ENCODE measurements at regions not wholly inside any gene's neighbourhood (a gene's known extent, or its start where the extent isn't known, plus 50 kb on each side); places are given as distances from the start of the nearest gene placed in this dataset.
"Not testable (repeated sequence)": the region's sequence is repeated elsewhere in the genome, so short reads cannot be mapped to it uniquely, and the experiment has no call there.

DNA sequence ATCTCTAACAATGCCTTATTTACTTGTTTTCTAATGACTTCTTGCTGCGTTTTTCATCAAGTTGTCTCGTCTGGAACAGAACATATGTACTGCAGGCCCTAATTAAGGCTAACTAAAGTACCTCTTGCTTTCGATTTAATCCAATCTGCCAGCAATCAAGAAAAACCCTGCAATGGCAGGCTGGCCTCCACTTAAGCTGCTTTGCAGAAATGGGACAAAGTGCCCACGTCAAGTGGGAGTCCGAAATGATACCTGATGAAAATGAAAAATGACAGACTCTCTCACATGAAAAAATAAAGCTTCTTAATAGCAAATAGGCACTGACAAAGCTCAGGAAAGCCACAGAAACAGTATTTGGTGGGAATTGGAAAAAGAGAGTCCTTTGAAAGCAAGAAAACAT, 1454.7 kb downstream of the FAM181B start:
- DNase-seq (ENCODE audit: low read depth): no peak

DNA sequence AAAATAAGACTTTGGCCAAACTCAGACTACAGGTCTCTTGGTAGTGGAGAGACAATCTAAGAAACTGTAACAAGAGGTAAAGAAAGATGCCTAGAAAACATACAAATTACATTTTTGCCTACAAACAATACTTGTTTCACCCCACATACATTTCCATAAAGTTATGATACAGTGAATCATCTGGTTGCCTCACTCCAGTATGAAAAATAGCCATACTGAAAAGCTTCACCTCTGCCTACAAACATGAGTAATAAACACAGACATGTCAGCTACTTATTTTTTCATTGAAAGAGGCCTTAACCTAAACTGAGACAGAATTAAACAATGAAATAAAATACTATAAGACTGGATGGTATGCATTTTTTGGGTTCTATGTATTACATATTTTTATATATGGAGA, 1463.0 kb downstream of the FAM181B start:
- DNase-seq (ENCODE audit: low read depth): no peak

GRCh38 chr11:81267246-81267645, 1466.4 kb downstream of the FAM181B start:
- DNase-seq (ENCODE audit: low read depth): no peak

DNA sequence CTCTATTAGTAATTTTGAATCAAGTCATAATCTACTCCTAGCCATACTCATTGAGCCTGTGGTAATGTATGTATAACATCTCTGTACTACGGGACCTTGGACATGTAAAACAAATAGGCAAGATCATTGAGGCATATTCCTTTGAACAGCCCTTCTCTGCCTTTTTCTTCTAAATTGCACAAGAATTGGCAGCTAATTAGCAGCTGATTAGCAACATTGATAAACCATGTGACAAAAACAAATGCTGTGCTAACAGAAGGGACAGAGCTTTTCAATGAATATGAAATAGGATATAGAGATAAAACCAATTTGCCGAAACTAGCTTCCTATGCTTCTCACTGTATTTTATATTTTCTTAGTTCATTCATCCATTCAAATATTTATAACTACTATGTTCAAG, 1474.2 kb downstream of the FAM181B start:
- DNase-seq (ENCODE audit: low read depth): no peak

- no peak for DNase-seq (ENCODE audit: low read depth)
Observed at GRCh38 chr11:81255895-81256294, 1477.8 kb downstream of the FAM181B start.

GRCh38 chr11:81253244-81253643, 1480.4 kb downstream of the FAM181B start:
- DNase-seq (ENCODE audit: low read depth): no peak

DNA sequence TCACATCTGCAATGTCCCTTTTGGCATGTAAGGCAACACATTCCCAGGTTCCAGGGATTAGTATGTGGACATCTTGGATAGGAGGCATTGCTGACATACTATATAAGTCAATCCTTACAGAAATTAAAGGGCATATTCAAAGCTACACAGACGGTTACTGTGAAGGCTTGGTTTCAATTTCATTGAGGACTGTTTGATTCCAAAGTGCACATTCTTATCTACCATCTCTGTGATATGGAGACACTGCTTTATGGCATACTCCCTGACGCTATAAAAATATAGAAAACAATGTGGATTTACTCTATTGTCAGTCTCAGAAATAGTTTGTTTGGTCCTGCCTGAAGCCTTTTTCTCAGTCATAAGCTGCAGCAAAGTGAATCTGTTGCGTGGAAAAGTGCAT, 1486.7 kb downstream of the FAM181B start:
- no peak for DNase-seq (ENCODE audit: low read depth)

DNA sequence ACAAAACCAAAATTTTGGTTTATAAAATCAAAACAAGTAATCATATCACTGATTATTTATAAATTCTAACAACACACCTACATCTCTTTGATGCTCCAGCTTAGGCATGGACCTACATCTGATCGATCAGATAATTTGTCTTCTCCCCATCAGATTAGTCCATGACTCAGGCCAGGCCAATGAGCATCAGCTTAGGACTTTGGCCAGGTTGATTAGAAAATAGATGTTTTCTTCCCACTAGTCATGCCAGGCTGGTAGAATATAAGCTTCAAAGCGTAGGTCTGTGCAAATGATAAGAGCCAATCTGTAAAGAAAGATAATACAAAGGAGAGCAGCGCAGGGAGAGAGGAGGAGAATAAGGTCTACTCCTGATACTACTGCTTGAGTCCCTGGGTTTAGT, 1487.9 kb downstream of the FAM181B start:
- DNase-seq (ENCODE audit: low read depth): no peak

GRCh38 chr11:81241672-81242275, 1491.9 kb downstream of the FAM181B start:
- DNase-seq (ENCODE audit: low read depth): no peak

DNA sequence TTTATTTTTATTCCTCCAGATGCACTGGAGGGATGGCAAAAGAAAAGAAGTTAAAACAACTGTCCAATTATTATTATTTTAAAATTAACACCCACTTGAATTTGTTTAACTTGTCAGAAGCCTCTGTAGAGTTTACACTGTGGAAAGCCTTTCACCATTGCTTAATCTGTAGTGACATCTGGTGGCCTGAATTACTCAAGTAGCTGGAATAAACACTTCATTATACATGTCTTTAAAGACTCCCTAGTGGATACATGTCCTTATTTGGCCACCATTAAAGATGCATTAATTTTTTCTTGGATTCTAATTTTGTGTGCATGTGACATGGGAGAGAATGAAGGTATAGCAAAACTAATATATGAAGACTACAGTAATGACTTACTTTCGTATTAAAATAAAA, 1496.5 kb downstream of the FAM181B start:
- peak; percentile 6 for DNase-seq (ENCODE audit: low read depth)

DNA sequence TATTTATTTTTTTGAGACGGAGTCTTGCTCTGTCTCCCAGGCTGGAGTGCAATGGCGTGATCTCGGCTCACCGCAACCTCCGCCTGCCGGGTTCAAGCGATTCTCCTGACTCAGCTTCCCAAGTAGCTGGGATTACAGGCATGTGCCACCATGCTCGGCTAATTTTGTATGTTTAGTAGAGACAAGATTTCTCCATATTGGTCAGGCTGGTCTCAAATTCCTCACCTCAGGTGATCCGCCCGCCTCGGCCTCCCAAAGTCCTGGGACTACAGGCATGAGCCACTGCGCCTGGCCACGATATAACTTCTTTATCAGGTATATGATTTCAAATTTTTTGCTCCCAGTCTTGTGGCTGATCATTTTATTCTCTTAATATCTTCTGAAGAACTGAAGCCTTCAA, 1506.3 kb downstream of the FAM181B start:
- DNase-seq (ENCODE audit: low read depth): not testable (repeated sequence)

GRCh38 chr11:81224396-81224795, 1509.3 kb downstream of the FAM181B start:
- no peak for DNase-seq (ENCODE audit: low read depth)

DNA sequence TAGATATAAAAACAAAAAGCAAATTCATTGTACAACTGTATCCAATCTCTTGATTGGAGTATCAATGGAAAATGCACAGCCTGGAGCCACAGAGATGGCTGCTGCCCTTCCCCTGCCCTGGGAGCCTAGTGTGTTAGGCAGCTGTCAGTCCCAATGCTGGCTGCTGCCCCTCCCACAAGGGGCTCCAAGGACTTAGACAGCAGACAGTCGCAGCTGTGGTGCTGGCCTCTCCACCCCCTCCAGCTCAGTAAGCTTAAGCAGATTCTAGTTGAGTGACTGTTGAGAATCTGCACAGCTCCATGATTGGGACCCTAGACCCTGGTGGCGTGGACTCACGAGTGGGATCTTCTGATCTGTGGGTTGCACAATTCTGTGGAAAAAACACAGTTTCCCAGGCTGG, 1511.2 kb downstream of the FAM181B start:
- no peak for DNase-seq (ENCODE audit: low read depth)

GRCh38 chr11:81220146-81220895, 1513.3 kb downstream of the FAM181B start:
- DNase-seq (ENCODE audit: low read depth): no peak

DNA sequence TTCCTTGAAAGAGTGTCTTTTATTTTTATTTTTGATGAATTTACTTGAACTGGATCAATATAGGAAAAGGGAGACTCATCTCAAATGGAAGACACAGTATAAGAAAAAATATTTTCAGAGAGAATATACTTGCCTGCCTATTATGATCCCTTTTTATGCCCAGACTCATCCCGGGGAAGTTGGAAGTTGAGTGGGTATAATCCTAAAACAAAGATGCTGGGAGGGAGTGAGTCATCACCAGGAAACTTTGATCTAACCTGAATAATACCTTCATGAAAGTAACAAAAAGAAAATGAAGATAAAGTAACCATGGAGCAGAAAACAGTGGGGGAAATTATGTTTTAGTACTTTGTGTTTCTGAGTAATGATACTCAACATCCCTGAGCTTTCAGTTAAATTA, 1514.0 kb downstream of the FAM181B start:
- no peak for DNase-seq (ENCODE audit: low read depth)

DNA sequence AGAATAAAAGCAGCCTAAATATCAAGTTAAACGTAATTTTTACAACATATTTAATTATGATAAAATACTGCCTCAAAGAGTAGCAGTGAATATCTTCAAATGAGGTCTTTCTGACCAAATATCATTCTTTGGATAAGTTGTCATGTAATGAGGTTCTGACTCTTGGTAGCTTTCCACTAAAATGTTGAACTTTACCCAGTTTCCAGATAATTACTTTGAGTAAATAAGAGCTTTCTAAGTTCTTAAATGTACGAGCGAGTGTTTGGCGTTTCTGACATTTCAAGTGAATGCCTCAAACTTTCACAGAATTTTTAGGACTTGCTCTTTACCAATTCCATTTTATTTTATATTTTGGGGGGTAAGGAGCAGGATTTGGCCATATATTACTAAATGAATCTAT, 1515.2 kb downstream of the FAM181B start:
- no peak for DNase-seq (ENCODE audit: low read depth)

DNA sequence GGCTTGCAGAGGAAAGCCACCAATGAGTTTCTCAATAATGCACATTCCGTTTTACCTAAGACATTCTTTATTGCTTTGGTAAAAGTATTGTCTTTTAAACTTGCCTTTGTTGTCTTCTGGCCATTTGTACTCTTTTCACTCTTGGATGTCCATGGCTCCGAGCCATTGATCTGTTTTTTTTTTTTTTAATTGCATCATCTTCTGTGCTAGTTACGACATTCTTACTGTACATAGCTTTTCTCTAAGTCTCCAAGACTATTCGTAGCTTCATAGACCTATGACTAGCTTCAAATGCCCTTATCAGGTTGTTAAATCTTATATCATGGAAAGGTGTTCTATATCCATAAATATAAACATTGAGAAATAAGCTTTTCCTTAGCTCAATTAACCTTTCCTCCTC, 1522.6 kb downstream of the FAM181B start:
- no peak for DNase-seq (ENCODE audit: low read depth)

- no peak for DNase-seq (ENCODE audit: low read depth)
Observed at GRCh38 chr11:81207421-81208054, 1526.1 kb downstream of the FAM181B start.

GRCh38 chr11:81203876-81204275, 1529.8 kb downstream of the FAM181B start:
- DNase-seq (ENCODE audit: low read depth): no peak

GRCh38 chr11:81197396-81197795, 1536.3 kb downstream of the FAM181B start:
- DNase-seq (ENCODE audit: low read depth): no peak

- no peak for DNase-seq (ENCODE audit: low read depth)
Observed at GRCh38 chr11:81192516-81192915, 1541.1 kb downstream of the FAM181B start.

- DNase-seq (ENCODE audit: low read depth): no peak
Observed at GRCh38 chr11:81190546-81190945, 1543.1 kb downstream of the FAM181B start.

DNA sequence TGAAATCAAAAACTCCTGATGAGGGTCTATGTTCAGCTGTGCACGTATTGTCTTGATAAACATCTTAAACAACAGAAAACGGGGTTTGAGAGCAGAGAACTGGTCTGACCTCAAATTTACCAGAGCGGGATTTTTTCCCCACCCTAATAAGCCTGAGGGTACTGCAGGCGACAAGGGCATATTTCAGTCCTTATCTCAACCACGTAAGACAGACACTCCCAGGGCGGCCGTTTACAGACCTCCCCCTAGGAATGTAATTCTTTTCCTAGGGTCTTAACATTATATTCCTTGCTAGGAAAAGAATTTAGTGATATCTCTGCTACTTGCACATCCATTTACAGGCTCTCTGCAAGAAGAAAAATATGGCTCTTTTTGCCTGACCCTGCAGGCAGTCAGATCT, 1546.6 kb downstream of the FAM181B start:
- DNase-seq (ENCODE audit: low read depth): not testable (repeated sequence)
